ENCODE measurements at regions not wholly inside any gene's neighbourhood (a gene's known extent, or its start where the extent isn't known, plus 50 kb on each side); places are given as distances from the start of the nearest gene placed in this dataset.

DNA sequence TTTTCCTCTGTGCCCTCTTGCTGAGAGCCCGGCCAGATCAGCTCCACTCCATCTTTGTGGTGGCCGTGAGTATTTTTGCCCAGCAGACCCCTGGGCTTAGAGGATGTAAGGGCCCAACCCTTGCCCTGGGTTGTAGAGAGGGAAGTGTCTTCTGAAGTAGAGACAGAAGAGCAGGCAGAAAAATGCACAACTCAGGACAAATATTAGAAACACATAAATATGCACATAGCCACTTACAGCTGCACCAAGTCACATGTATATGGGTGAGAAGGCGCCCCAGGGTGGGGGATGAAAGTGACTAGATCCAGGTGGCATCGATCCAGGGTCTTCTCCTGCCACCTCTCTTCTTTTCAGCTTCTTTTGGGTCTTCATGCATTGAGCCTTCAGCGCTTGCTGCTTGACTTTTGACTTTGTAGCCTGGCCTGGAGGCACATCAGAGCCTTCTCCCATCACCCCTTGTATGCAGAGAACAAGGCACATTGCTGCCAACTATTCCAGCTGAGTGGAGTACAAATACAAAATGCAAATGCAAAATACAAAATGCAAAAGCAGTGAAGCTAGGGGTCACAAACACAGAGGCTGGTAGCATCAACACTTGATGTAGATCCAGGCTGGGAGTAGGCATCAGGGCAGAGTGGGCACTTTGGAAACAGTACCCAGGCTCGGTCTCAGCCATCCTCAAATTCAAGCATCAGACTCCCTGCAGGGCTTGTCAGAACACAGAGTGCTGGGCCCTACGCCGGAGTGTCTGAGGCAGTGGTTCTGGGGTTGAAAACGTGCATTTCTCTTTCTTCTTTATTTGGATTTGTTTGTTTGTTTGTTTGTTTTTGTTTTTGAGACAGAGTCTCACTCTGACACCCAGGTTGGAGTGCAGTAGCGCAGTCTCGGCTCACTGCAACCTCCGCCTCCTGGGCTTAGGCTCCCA lies 133.0 kb downstream of the ASB7 start:
- DNase-seq, result no peak

- DNase-seq, result no peak
These were observed 134.8 kb downstream of the ASB7 start for GRCh38 chr15:100737214-100737613.

- no peak for DNase-seq
These were observed 136.2 kb downstream of the ASB7 start for GRCh38 chr15:100738614-100739013.

GRCh38 chr15:100740138-100740537 lies 137.7 kb downstream of the ASB7 start:
- no peak for DNase-seq

- DNase-seq, result no peak
These were observed 128.0 kb upstream of the ALDH1A3 start for GRCh38 chr15:100751585-100751984.

DNA sequence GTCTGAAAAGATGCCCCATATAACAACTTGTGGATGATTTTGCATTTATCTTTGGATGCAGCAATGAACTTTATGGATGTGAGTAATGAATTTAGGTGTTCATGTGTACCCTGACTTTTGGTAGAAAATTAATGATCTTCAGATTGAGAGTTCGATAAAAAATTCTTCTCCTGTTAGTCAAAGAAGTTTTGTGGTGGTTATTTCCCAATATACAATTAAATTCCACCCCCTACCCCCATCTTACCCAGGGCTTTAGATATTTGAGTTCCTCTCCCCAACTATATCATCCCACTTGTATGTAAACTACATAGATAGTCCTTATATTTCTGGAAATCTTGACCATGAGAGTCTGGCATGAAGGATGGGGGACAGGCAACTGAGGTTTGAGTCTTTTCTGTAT lies 126.1 kb upstream of the ALDH1A3 start:
- DNase-seq, result no peak

DNA sequence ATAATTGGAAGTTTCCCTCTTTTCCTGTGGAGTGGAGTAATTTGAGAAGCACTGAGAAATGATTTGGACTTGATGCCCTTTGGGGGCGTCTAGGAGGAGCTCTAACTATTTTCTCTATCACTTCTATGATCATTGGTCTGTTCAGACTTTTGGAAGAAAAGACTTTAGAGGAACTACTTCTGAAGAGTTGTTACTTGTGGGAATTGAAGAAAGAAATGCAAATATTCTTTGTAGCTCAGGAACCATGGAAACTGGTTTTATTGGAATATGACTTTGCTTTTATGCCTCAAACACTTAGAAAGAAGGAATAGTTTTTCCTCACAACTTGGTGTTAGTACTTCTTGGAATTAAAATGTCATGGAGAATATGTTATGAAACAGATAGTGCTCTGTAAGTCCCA lies 122.0 kb upstream of the ALDH1A3 start:
- DNase-seq, result no peak

GRCh38 chr15:100758555-100758954 lies 121.1 kb upstream of the ALDH1A3 start:
- no peak for DNase-seq

DNA sequence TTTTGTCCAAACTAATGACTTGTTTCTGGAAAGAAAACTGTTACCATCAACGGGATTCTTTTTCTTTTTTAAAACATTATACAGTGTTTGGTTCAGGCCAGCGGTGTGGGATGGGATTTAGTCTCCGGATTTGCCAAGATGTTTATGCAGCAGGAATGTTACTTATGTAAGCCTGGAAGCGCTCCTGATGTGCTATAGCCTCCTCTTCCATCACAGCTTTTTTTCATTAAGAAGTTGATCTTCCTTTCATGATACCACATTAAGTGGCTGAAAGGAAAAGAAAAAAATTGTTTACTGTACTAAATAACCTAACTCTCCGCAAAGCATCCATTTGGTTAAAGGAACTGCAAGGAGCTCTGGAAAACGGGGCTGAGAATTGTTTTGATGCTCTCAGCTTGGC lies 120.5 kb upstream of the ALDH1A3 start:
- DNase-seq, result no peak

- DNase-seq, result no peak
These were observed 119.8 kb upstream of the ALDH1A3 start for GRCh38 chr15:100759698-100760356.

- no peak for DNase-seq
These were observed 119.2 kb upstream of the ALDH1A3 start for GRCh38 chr15:100760357-100760903.

DNA sequence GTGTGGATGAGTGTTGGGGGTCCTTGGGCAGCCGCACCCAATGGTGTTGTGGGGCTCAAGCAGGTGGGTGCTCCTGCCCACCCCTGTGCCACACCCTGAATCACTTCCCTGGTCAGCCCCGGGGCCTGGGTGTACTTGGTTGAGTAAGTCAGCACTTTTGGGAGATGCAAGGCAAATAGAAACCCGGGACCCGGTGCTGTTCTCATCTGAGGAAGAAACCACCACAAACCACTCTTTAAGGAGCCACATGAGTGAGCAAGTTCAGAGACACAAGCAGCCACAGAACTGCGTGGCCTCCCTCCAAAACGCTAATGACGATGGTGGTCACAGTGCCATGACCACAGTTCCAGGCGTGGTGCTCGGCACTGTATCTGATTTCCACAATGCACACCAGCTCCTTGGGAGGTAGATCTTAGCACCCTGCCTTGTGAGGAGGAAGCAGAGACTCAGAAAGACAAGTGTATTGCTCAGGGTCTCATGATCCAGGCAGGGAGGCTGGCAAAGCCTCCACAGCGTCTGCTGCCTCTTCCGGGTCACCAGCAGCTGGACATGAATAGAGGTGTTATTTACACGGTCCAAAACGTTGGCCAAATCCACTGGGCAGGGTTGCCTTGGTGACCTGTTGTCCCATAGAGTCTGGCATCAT lies 118.2 kb upstream of the ALDH1A3 start:
- no peak for DNase-seq

GRCh38 chr15:100762289-100762688 lies 117.3 kb upstream of the ALDH1A3 start:
- no peak for DNase-seq

DNA sequence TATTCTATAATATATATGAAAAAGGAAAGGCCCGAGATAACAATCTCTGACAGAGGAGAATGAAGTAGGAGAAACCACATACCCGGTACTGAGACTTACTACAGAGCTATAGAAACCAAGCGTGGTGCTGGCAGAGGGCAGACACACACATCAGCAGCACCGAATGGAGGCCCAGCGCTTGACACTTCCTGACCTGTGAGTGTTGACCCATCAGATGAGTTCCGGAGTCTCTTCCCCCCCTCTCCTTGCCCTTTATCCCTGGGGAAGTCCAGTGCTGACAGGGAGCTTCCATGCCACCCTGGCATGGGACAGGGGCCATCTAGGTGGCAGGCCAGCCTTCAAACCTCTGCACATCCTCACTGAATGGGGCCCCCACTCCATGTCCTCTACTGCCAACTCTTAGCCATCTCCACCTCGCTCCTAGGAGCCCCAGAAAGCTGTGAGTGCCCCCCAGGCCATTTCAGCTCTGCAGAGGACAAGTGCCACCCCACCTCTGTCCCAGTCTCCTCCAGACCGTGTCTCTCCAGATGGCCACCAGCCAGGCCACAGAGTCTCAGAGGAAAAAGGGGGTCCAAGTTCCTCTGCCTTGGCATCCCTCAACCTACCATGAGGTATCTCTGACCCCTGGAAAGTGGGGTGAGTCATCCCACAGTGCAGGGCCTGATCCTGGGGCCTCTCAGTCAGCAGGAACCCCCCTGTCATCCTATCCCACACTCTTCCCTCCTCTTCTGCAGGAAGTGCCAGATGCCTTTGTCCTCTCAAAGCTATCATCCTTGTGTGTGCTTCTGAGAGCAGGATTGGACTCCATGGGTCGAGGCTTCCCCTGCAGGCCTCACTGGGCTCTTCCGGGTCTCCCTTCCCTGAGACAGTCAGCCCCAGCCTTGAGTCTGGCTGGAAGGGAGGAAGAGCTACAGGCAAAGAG lies 116.5 kb upstream of the ALDH1A3 start:
- no peak for DNase-seq

- no peak for DNase-seq
These were observed 115.5 kb upstream of the ALDH1A3 start for GRCh38 chr15:100763835-100764750.

DNA sequence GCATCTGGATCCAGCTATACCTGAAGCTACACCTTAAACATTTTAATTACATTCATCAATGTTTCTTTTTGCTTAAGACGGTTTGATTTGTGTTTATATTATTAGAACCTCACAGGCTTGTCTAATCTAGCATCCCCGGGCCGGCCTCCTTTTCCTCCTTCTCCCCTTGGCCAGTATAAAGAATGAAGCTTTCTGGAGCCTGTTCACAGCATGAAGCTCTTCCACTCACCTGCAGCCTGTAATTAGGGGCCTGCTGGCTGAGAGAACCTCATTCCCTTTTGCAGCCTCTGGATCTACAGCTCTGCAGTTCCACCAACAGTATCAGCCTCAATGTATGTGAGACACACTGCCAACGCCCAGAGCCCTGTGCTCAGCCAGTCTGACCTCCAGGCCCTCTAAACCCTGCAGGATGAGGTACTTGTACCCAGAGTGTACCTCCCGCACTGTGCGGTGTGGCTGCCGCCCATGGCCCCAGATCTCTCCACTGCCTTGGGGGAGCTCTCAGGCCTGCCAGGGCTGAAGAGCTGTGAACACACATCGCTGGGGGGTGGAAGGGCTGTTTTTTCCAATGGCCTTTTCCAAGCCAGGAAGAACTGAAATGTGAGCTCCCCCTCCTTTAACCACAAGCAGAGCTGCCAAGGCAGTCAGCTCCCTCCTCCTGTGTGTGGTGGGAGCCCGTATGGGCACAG lies 114.7 kb upstream of the ALDH1A3 start:
- DNase-seq, result no peak

DNA sequence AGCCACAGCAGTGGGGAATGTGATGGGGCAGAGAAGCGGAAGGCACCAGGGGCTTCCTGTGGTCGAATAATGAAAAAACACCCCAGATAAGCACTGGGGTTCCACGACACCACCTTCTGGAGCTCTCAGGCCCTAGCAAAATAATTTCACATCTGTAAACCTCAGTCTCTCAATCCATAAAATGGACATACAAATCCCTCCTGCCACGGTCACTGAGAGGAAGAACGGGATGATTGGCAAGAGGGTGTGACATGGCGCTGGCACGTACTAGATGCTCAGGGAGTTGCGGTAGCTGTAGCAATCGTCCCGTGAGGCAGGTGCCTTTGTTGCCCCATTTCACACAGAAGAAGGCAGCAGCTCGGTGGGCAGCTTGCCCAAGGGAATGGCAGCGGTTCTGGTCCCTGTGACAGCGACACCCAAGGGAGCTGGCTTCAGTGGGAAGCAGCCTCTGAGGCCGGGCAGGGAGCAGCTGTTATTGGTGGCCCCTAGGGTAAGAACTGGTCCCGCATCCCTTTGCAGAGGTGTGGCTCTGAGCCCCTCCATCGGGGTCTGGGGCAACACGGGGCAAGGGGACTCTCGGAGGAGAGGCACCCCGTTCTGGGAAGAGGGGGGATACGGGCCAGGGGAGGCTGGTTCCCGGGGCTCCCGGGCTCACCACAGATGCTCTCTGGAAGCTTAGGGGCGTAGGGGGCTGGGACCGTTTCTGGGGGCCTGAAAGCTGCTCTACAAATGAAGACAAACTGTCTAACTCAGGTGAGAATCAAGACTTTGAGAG lies 114.0 kb upstream of the ALDH1A3 start:
- DNase-seq, result no peak

DNA sequence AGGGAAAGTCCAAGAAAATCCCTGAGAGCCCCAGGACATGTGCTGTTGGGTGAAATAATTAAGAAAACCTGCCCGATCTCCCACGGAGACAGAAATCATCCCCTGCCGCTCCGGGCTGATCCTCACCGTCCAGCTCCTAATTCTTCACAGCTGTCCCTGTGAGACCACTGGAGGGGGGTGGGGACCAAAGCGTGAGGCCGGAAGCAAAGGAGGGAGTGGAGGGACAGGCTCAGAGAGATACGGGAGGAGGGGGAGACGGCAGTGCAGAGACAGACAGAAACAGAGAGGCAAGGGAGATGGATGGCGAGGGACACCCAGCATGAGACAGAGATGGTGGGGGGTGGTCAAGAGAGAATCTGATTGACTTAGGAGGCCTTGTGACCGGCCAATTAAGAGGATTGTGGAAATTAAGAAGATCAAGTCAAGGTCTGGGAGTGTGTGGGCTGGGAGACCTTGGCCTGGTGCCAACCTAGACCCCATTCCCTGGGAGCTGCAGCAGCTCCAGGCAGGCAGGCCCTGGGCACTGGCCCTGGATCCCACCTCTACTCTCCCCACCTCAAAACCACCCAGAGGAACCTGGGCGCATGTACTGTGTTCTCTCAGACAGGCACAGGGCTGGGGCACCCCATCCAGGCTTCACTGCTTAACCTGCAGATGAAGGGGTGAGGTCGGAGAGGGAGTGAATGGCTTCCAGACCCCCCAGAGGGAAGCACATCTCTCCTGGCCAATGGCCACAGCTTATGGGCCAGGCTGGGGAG lies 113.2 kb upstream of the ALDH1A3 start:
- DNase-seq, result no peak
